Common myeloid progenitor, CD34-positive (primary cell): ENCODE measurements at regions not wholly inside any gene's neighbourhood (a gene's known extent, or its start where the extent isn't known, plus 50 kb on each side); places are given as distances from the start of the nearest gene placed in this dataset.

Source experiments
- CTCF ChIA-PET: fragments of 350-600 bp; sonication (Branson Sonifier 250); formaldehyde crosslinking; loops from one replicate; lab custom pipeline; 2021; ENCODE audit warnings: antibody characterized with exemption; lab: Charles Lee
- POLR2A ChIA-PET: fragments of 350-600 bp; sonication (Branson Sonifier 250); formaldehyde crosslinking; loops from one replicate; lab custom pipeline; 2021; ENCODE audit warnings: antibody characterized with exemption; lab: Charles Lee
- DNase-seq, 3 donors: peaks; one replicate each; pipeline versions ENCODE4 v3.0.0 to v3.0.0-alpha.2; 2013
- H3K27ac ChIP-seq, 2 experiments: 1 replicate in 1 of 2; 2 replicates in 1 of 2; pipeline ENCODE4 v1.7.0; 2013; ENCODE audit warnings: inconsistent platforms in 2 of 2, low read length in 2 of 2, mild to moderate bottlenecking in 2 of 2, low read depth in 1 of 2, moderate library complexity in 1 of 2; ENCODE audit not compliant: severe bottlenecking in 2 of 2, insufficient read depth in 1 of 2, poor library complexity in 1 of 2
- H3K27me3 ChIP-seq, 5 experiments: replicated peaks in 2 of 5; 1 replicate in 3 of 5; 2 replicates in 2 of 5; pipeline versions ENCODE4 v1.6.1 to v1.7.0; 2013; ENCODE audit warnings: low read length in 4 of 5, mild to moderate bottlenecking in 2 of 5, moderate library complexity in 2 of 5, inconsistent platforms in 1 of 5; ENCODE audit not compliant: insufficient read depth in 5 of 5, control insufficient read depth in 4 of 5
- H3K36me3 ChIP-seq, 4 experiments: 1 replicate in 2 of 4; 2 replicates in 2 of 4; pipeline versions ENCODE4 v1.6.1 to v1.7.0; 2013; ENCODE audit warnings: low read length in 3 of 4, control low read depth in 1 of 4, mild to moderate bottlenecking in 1 of 4; ENCODE audit not compliant: control insufficient read depth in 4 of 4, insufficient read depth in 4 of 4
- H3K4me1 ChIP-seq, 4 experiments: 1 replicate in 3 of 4; 2 replicates in 1 of 4; pipeline versions ENCODE4 v1.6.1 to v1.7.1; 2013; ENCODE audit warnings: low read length in 3 of 4, mild to moderate bottlenecking in 3 of 4, control low read depth in 1 of 4, inconsistent platforms in 1 of 4, moderate library complexity in 1 of 4; ENCODE audit not compliant: control insufficient read depth in 4 of 4, insufficient read depth in 4 of 4; ENCODE audit errors: control extremely low read depth in 1 of 4
- H3K4me3 ChIP-seq, 7 experiments: 1 replicate in 4 of 7; 2 replicates in 3 of 7; pipeline versions ENCODE4 v1.5.1 to v1.7.0; 2013; ENCODE audit warnings: mild to moderate bottlenecking in 7 of 7, low read length in 6 of 7, moderate library complexity in 6 of 7, inconsistent platforms in 2 of 7, low read depth in 2 of 7, control low read depth in 1 of 7; ENCODE audit not compliant: insufficient read depth in 4 of 7, control insufficient read depth in 1 of 7; ENCODE audit errors: extremely low read depth in 1 of 7
- H3K9me3 ChIP-seq, 5 experiments: 1 replicate in 4 of 5; 2 replicates in 1 of 5; pipeline versions ENCODE4 v1.6.1 to v1.7.1; 2013; ENCODE audit warnings: low read length in 4 of 5, mild to moderate bottlenecking in 2 of 5, inconsistent platforms in 1 of 5, low read depth in 1 of 5, moderate library complexity in 1 of 5; ENCODE audit not compliant: control insufficient read depth in 4 of 5, insufficient read depth in 2 of 5; ENCODE audit errors: control extremely low read depth in 1 of 5
- WGBS: methylation state at CpG from one replicate; pipeline ENCODE4 v1.1.5; 2013; ENCODE audit not compliant: insufficient coverage; 5-methylcytosine and 5-hydroxymethylcytosine counted together

GRCh38 chr12:102735104-102735503, 181.9 kb downstream of the PAH start:
- peaks cover 0 to 2% (median 0%) of the 10 kb centered on the region in 4 experiments for H3K4me1 ChIP-seq
- POLR2A ChIA-PET: interaction anchor here (0.6 kb wide), 1 partner anchor 1269 kb away, joined by 3 read pairs; no protein-coding TSS in a partner anchor

GRCh38 chr12:102730996-102731395, 186.0 kb downstream of the PAH start:
- 90% methylated on average over 2 of the region's 8 CpGs for WGBS
- H3K27me3 ChIP-seq: peaks cover 0 to 4% (median 0%) of the 10 kb centered on the region in 5 experiments
- ChIA-PET POLR2A (no interaction called here), CTCF (interaction anchor here (1.3 kb wide), 1 partner anchor 10 kb away, joined by 3 read pairs; no protein-coding TSS in a partner anchor)
- H3K27ac ChIP-seq: no peak overlapping the region
- no peak overlapping the region for H3K4me3 ChIP-seq
- DNase-seq: no peak
- no peaks in the 10 kb centered on the region for H3K36me3 ChIP-seq
- H3K9me3 ChIP-seq: no peaks in the 10 kb centered on the region
- H3K4me1 ChIP-seq: peaks cover 0 to 2% (median 0%) of the 10 kb centered on the region in 4 experiments

More at GRCh38 chr12:102735104-102735503, 181.9 kb downstream of the PAH start:
- Histone ChIP-seq H3K4me3 (peak overlapping the region in 1 of 7 experiments; percentile 34), H3K9me3 (no peaks in the 10 kb centered on the region), H3K27me3 (no peaks in the 10 kb centered on the region), H3K27ac (no peak overlapping the region), H3K36me3 (no peaks in the 10 kb centered on the region)
- no CpG with 5 or more reads among the region's 3 CpGs for WGBS
- CTCF ChIA-PET: interaction anchor here (1.1 kb wide), 1 partner anchor 796 kb away, joined by 3 read pairs; no protein-coding TSS in a partner anchor
- DNase-seq: peak; percentile 9 to 70 (median 63)

- H3K9me3 ChIP-seq: no peaks in the 10 kb centered on the region
- peaks cover 0 to 4% (median 0%) of the 10 kb centered on the region in 5 experiments for H3K27me3 ChIP-seq
- no CpG with 5 or more reads among the region's 5 CpGs for WGBS
- H3K4me3 ChIP-seq: no peak overlapping the region
- H3K27ac ChIP-seq: no peak overlapping the region
- no peak for DNase-seq
- ChIA-PET POLR2A (no interaction called here), CTCF (no interaction called here)
- no peaks in the 10 kb centered on the region for H3K36me3 ChIP-seq
- H3K4me1 ChIP-seq: no peaks in the 10 kb centered on the region
Observed at GRCh38 chr12:102728506-102729242, 188.4 kb downstream of the PAH start.

GRCh38 chr12:102726686-102727085, 190.4 kb downstream of the PAH start:
- no peak for DNase-seq
- Histone ChIP-seq H3K27me3 (peaks cover 0 to 4% (median 0%) of the 10 kb centered on the region in 5 experiments), H3K9me3 (no peaks in the 10 kb centered on the region), H3K27ac (no peak overlapping the region), H3K36me3 (no peaks in the 10 kb centered on the region), H3K4me1 (no peaks in the 10 kb centered on the region), H3K4me3 (no peak overlapping the region)
- WGBS: 90% methylated on average over 3 of the region's 4 CpGs
- CTCF ChIA-PET: no interaction called here
- POLR2A ChIA-PET: no interaction called here

- no peaks in the 10 kb centered on the region for H3K4me1 ChIP-seq
- 94% methylated on average over 2 of the region's 2 CpGs for WGBS
- DNase-seq: no peak
- ChIA-PET CTCF (interaction anchor here (0.5 to 1.5 kb wide), 2 partner anchors 20 to 776 kb away, joined by 3 to 4 read pairs; no protein-coding TSS in a partner anchor), POLR2A (no interaction called here)
- no peaks in the 10 kb centered on the region for H3K9me3 ChIP-seq
- no peaks in the 10 kb centered on the region for H3K36me3 ChIP-seq
- H3K27me3 ChIP-seq: peaks cover 0 to 4% (median 0%) of the 10 kb centered on the region in 5 experiments
- H3K27ac ChIP-seq: no peak overlapping the region
- H3K4me3 ChIP-seq: no peak overlapping the region
Observed at GRCh38 chr12:102722147-102722546, 194.9 kb downstream of the PAH start.

GRCh38 chr12:102708108-102708507, 208.9 kb downstream of the PAH start:
- no peaks in the 10 kb centered on the region for H3K9me3 ChIP-seq
- CTCF ChIA-PET: no interaction called here
- no peak overlapping the region for H3K4me3 ChIP-seq
- H3K27ac ChIP-seq: no peak overlapping the region
- WGBS: 95% methylated on average over 2 of the region's 3 CpGs
- POLR2A ChIA-PET: no interaction called here
- no peak for DNase-seq
- H3K4me1 ChIP-seq: no peaks in the 10 kb centered on the region
- no peaks in the 10 kb centered on the region for H3K27me3 ChIP-seq
- H3K36me3 ChIP-seq: no peaks in the 10 kb centered on the region

- Histone ChIP-seq H3K27me3 (no peaks in the 10 kb centered on the region), H3K4me1 (no peaks in the 10 kb centered on the region), H3K27ac (no peak overlapping the region), H3K4me3 (no peak overlapping the region), H3K36me3 (no peaks in the 10 kb centered on the region), H3K9me3 (no peaks in the 10 kb centered on the region)
- ChIA-PET POLR2A (no interaction called here), CTCF (interaction anchor here (1.3 to 1.4 kb wide), 2 partner anchors 9 to 20 kb away, joined by 4 to 5 read pairs; no protein-coding TSS in a partner anchor)
- peak; percentile 52 to 77 (median 68) for DNase-seq
- 20% methylated on average over 1 of the region's 6 CpGs for WGBS
Observed at GRCh38 chr12:102702447-102703114, 214.5 kb downstream of the PAH start.
